Astrocyte of the cerebellum (primary cell): ENCODE measurements at regions not wholly inside any gene's neighbourhood (a gene's known extent, or its start where the extent isn't known, plus 50 kb on each side); places are given as distances from the start of the nearest gene placed in this dataset.
"Not testable (repeated sequence)": the region's sequence is repeated elsewhere in the genome, so short reads cannot be mapped to it uniquely, and the experiment has no call there.

Experiments
- DNase-seq: peaks from one replicate; pipeline ENCODE4 v3.0.0-alpha.2; 2011; ENCODE audit warnings: low read depth
- H3K4me3 ChIP-seq: 2 replicates; pipeline ENCODE4 v1.5.1; 2011; ENCODE audit warnings: mild to moderate bottlenecking, low read depth, low read length, moderate library complexity
- in situ Hi-C: cut with HindIII; loops from 2 replicates; pipeline ENCODE4 v1.10.0; 2017; ENCODE audit warnings: low sequenced_read_pairs
- TF ChIP-seq, protein P1 (sequence below): IDR thresholded peaks from 2 replicates; pipeline ENCODE4 v1.5.1; 2012; ENCODE audit warnings: low read length, low read depth, moderate library complexity, mild to moderate bottlenecking; ENCODE audit errors: missing control alignments

DNA sequence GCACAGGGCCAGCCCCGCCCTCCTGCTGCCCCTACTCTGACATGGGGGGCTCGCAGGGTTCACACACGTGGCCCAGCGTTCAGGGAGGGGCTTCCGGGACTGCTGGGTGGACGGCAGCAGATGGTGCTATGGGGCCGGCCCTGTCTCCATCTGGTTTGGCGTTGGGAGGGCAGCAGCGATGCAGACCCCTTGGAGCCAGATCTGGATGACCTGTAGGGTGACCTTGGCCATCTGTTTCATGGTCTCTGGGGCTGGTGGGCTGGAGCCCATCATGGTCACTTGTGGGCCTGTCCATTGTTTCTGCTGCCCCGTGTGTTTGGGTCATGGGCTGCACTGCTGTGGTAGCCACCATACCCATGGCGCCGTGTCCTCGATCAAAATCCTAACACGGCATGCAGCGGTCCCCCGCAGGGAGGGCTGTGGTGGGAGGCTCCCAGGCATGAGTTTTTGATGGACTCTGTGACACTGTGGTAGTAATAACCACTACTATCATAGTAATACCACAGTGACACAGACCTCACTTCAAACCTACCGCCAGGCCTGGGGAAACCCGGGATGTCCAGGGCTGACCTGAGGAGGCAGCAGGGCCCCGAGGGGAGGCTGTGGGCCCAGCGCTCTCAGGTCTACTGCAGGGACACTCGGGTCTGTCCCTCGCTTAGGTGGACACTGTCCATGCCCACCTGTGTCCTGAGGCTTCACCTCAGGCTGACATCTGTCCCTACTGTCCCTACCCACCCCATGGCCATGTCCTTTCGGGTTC is 359.4 kb downstream of the TMEM121 start:
- TF ChIP-seq, protein P1, sequence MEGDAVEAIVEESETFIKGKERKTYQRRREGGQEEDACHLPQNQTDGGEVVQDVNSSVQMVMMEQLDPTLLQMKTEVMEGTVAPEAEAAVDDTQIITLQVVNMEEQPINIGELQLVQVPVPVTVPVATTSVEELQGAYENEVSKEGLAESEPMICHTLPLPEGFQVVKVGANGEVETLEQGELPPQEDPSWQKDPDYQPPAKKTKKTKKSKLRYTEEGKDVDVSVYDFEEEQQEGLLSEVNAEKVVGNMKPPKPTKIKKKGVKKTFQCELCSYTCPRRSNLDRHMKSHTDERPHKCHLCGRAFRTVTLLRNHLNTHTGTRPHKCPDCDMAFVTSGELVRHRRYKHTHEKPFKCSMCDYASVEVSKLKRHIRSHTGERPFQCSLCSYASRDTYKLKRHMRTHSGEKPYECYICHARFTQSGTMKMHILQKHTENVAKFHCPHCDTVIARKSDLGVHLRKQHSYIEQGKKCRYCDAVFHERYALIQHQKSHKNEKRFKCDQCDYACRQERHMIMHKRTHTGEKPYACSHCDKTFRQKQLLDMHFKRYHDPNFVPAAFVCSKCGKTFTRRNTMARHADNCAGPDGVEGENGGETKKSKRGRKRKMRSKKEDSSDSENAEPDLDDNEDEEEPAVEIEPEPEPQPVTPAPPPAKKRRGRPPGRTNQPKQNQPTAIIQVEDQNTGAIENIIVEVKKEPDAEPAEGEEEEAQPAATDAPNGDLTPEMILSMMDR, result no peak
- no peak overlapping the region for H3K4me3 ChIP-seq
- no peak for DNase-seq
- in situ Hi-C loops, result no loop called here

DNA sequence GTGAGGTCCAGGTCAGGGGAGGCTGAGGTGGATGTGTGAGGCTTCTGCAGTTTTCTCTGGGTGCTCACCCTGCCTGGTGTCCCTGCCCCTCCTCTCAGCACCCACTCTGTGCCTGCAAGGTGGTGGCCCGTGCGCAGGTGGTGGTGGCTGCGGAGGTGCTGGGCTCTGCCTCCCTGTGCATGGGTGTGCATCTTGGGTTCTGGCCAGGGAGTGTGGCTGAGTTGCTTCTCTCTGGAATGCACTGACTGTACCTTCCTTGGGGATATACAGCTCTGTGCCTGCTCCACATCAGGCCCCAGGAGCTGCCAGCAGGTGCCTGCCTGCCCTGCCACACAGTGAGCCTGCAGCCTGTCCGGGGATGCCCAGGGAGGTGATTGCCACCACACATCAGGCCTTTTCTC is 360.4 kb downstream of the TMEM121 start:
- DNase-seq, in situ Hi-C loops, H3K4me3 ChIP-seq: not testable (repeated sequence)

DNA sequence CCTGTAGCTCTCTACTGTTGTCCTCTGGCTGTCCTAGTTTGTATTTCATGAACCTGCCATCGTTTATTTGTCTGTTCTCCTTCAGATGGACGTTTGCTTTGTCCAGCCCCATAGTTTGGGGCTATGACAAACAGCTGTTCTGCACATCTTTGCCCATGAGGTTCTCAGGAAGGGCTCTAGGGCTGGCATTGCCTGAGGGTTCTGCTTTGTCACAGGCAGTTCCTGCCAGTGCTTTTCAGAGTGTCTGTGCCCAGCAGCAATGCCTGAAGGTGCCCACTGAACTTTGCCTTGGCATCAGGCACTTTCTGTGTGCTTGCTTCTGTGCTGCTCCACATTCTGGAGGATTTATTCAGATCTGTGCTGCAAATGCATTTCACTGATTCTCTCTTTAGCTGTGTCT is 361.3 kb downstream of the TMEM121 start:
- TF ChIP-seq, protein P1, result no peak
- in situ Hi-C loops, result no loop called here
- no peak for DNase-seq
- H3K4me3 ChIP-seq, result no peak overlapping the region

DNA sequence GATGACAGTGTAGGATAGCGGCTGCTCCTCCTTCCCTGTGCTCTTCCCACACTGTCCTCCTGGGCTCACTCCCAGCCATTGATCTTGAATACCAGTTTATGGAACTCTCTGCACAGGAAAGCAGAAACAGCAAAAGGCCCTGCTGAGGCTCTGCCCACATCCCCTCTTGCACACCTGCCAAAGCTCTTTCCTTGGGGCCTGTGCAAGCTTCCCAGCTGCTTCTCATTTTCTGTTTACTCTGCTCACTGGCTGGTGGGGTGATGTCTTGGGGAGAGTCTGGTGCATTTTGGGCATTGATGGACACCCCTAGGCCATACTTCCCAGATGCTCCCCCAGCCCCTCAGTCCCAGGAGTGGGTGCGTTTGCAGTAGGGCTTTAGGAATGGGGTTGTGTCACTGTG is 361.8 kb downstream of the TMEM121 start:
- DNase-seq, result no peak
- TF ChIP-seq, protein P1, result no peak
- in situ Hi-C loops, result no loop called here
- H3K4me3 ChIP-seq, result no peak overlapping the region

DNA sequence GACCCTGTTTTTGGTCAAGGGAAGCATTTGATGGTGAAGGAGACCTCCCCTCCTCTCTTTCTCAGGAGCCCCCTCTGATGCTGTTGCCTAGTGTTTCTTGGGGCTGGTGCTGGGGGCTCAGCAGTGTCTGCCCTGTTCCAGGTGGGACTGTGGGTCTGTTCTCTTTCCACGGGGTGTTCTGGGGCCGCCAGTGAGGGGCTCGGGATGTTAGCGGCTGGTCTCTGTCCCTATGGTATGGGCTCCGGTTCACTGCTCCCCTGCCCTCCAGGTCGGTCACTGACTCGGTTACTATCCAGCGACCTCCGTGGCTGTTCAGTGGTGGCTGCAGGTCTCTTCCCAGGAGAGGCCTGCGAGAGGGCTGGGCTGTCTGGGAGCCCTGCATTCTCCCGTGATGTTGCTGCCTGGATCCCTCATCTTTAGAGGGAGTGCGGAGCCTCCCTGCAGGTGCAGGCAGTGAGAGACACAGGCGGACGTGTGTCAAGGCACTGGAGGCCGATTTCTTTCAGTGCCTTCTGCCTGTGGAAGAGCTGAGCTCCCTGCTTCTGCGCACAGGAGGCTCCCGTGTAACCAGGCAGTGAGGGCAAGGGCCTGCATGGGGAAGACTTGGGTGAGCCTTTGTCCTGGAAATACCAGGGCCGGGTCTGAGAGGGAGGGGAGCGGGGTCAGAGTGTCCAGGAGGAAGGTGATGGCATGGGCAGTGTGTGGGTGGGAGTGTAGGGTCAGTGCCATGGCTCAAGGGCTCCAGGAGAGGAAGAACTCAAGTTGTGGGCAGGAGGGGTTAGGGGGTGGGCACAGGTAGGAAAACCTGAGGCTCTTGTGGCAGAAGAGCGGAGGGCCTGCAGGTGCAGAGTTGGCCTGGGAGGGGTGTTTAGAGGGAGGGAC is 362.6 kb downstream of the TMEM121 start:
- TF ChIP-seq, protein P1, result no peak
- H3K4me3 ChIP-seq, result no peak overlapping the region
- in situ Hi-C loops, result no loop called here

DNA sequence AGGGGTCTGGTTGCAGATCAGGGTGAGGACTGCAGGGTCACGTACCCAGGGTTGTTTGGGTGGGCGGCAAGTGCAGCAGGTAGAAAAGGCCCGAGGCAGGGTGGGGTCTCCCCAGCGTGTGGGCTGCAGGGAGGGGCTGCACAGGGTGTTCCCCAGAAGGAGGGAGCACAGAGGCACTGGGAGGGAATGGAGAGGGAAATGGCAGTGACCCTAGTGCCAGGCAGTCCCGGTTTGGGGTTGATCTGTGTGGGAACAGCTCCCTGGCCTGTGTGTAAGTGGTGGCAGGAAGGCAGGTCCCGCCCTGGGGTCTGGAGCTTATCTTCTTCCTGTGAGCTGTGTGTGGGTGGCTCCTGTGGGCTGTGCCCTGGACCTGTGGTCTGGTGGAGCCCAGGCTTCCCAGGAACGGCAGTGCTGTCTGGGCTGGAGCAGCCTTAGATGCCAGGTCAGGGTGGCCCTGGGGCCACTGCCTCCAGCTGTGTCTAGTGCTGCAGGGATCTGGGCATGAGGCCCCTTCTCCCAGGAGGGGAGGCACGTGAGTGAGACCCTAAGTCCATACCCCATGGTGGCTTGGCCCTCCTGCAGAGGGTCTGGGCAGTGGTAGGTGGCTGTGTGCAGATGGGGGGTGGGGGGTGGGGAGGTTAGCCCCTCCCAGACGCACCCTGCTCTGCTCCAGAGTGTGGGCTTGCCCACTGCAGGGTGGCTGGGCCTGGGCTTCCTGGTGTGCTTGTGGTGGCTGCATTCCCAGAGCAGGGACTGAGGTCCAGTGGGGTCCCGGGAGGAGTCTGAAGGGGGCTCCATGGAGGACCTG is 363.5 kb downstream of the TMEM121 start:
- in situ Hi-C loops, result no loop called here
- DNase-seq, result no peak
- TF ChIP-seq, protein P1, result no peak
- H3K4me3 ChIP-seq, result no peak overlapping the region

More for the DNA sequence above, 362.6 kb downstream of the TMEM121 start:
- no peak for DNase-seq
